BJ (cell line): ENCODE measurements at regions not wholly inside any gene's neighbourhood (a gene's known extent, or its start where the extent isn't known, plus 50 kb on each side); places are given as distances from the start of the nearest gene placed in this dataset.
A peak's percentile ranks its signal among the peaks of the same experiment; 100 is the strongest.
"Not testable (repeated sequence)": the region's sequence is repeated elsewhere in the genome, so short reads cannot be mapped to it uniquely, and the experiment has no call there.

Experiments
- CTCF ChIA-PET: fragments of 350-600 bp; formaldehyde crosslinking; extraction: SDS; loops from one replicate; lab custom pipeline; 2021; ENCODE audit warnings: antibody characterized with exemption, inconsistent platforms; lab: Yijun Ruan, JAX
- POLR2A ChIA-PET: fragments of 300-600 bp; sonication (Branson Sonifier 250); formaldehyde crosslinking; extraction: SDS; loops from one replicate; lab custom pipeline; 2021; ENCODE audit warnings: antibody characterized with exemption; lab: Charles Lee
- DNase-seq: peaks from one replicate; pipeline ENCODE4 v3.0.0-alpha.2; 2011; ENCODE audit warnings: low read depth
- H3K27me3 ChIP-seq: 2 replicates; pipeline ENCODE4 v1.6.0; 2011; ENCODE audit warnings: low read length; ENCODE audit not compliant: control insufficient read depth, insufficient read depth
- H3K36me3 ChIP-seq: 2 replicates; pipeline ENCODE4 v1.5.1; 2011; ENCODE audit warnings: low read length; ENCODE audit not compliant: control insufficient read depth, insufficient read depth
- H3K4me3 ChIP-seq: 2 replicates; pipeline ENCODE4 v1.5.1; 2011; ENCODE audit warnings: low read depth, mild to moderate bottlenecking, control low read depth, low read length
- CTCF ChIP-seq: IDR thresholded peaks from 2 replicates; pipeline ENCODE4 v1.5.1; 2011; ENCODE audit warnings: low read depth, mild to moderate bottlenecking, control low read depth, inconsistent platforms, low read length, moderate library complexity; ENCODE audit not compliant: insufficient read depth

- peaks cover 15% of the 10 kb centered on the region; the same call in 1 of the 2 replicates for H3K27me3 ChIP-seq
- H3K4me3 ChIP-seq: no peak overlapping the region
- no peak for DNase-seq
- H3K36me3 ChIP-seq: no peaks in the 10 kb centered on the region
- ChIA-PET POLR2A (no interaction called here), CTCF (no interaction called here)
- TF ChIP-seq CTCF: no peak
Measured at GRCh38 chr3:87795701-87796100, 263.1 kb downstream of the CGGBP1 start.

- DNase-seq: no peak
- no peaks in the 10 kb centered on the region for H3K36me3 ChIP-seq
- H3K27me3 ChIP-seq: peaks cover 15% of the 10 kb centered on the region; the same call in 1 of the 2 replicates
- ChIA-PET CTCF (no interaction called here), POLR2A (no interaction called here)
- H3K4me3 ChIP-seq: no peak overlapping the region
- TF ChIP-seq CTCF: no peak
Measured at GRCh38 chr3:87793337-87793877, 265.4 kb downstream of the CGGBP1 start.

- Histone ChIP-seq H3K4me3 (peak within 1 kb of the TSS; percentile 17), H3K27me3 (peaks cover 15% of the 10 kb centered on the region; the same call in 1 of the 2 replicates), H3K36me3 (no peaks in the 10 kb centered on the region)
- no peak for TF ChIP-seq CTCF
- CTCF ChIA-PET: no interaction called here
- DNase-seq: no peak
- POLR2A ChIA-PET: no interaction called here
Measured at GRCh38 chr3:87792534-87793336, 266.1 kb downstream of the CGGBP1 start, which contains the start of gene HTR1F. Gene HTR1F, plus strand, starts transcription at chr3:87792706.

- H3K4me3 ChIP-seq: no peak overlapping the region; the same call in 1 of the 2 replicates
- TF ChIP-seq CTCF: no peak
- ChIA-PET POLR2A (no interaction called here), CTCF (no interaction called here)
- no peaks in the 10 kb centered on the region for H3K36me3 ChIP-seq
- H3K27me3 ChIP-seq: peaks cover 15% of the 10 kb centered on the region; the same call in 1 of the 2 replicates
- no peak for DNase-seq
Measured at GRCh38 chr3:87792198-87792533, 266.6 kb downstream of the CGGBP1 start.

- Histone ChIP-seq H3K36me3 (no peaks in the 10 kb centered on the region), H3K27me3 (peaks cover 15% of the 10 kb centered on the region; the same call in 1 of the 2 replicates), H3K4me3 (no peak overlapping the region)
- no peak for DNase-seq
- no peak for TF ChIP-seq CTCF
- POLR2A ChIA-PET: no interaction called here
- CTCF ChIA-PET: no interaction called here
Measured at GRCh38 chr3:87791248-87792027, 267.4 kb downstream of the CGGBP1 start.

- H3K36me3 ChIP-seq, POLR2A ChIA-PET, H3K4me3 ChIP-seq, DNase-seq: not testable (repeated sequence)
- CTCF ChIA-PET: interaction anchor here (0.6 kb wide), 1 partner anchor 519 kb away, joined by 3 read pairs; no protein-coding TSS in a partner anchor
- H3K27me3 ChIP-seq: peaks cover 15% of the 10 kb centered on the region; the same call in 1 of the 2 replicates
Measured at GRCh38 chr3:87789049-87789448, 269.8 kb downstream of the CGGBP1 start.
